MM.1S (cell line): ENCODE measurements at regions not wholly inside any gene's neighbourhood (a gene's known extent, or its start where the extent isn't known, plus 50 kb on each side); places are given as distances from the start of the nearest gene placed in this dataset.

ENCODE experiments used
- EZH2phosphoT487 ChIP-seq: fragments of 300-600 bp; sonication (generic); IDR thresholded peaks from 2 replicates; pipeline ENCODE4 v1.6.1; 2018; ENCODE audit warnings: antibody characterized with exemption, low read length
- TF ChIP-seq, protein P1 (sequence below): fragments of 300-600 bp; sonication (generic); IDR thresholded peaks from 2 replicates; pipeline ENCODE4 v1.5.1; 2016; ENCODE audit warnings: antibody characterized with exemption, low read length, mixed read lengths

DNA sequence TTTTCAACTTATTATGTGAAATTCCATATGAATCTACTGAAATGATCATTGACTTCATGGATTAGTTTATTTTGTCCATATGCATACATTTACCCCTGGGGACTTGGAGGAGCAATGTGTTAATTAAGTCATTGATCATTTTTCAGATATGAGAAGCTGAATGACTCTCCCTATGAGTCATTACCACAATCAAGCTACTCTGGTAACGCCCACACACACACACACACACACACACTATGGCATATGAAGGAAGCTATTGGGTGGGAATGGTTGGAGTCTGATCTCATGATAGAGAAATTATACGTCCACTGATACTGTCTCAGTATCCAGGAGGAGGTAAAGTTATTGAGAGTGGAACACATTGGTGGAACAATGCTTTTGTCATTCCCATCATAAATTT, 528.9 kb downstream of the AGTPBP1 start:
- TF ChIP-seq, protein P1, sequence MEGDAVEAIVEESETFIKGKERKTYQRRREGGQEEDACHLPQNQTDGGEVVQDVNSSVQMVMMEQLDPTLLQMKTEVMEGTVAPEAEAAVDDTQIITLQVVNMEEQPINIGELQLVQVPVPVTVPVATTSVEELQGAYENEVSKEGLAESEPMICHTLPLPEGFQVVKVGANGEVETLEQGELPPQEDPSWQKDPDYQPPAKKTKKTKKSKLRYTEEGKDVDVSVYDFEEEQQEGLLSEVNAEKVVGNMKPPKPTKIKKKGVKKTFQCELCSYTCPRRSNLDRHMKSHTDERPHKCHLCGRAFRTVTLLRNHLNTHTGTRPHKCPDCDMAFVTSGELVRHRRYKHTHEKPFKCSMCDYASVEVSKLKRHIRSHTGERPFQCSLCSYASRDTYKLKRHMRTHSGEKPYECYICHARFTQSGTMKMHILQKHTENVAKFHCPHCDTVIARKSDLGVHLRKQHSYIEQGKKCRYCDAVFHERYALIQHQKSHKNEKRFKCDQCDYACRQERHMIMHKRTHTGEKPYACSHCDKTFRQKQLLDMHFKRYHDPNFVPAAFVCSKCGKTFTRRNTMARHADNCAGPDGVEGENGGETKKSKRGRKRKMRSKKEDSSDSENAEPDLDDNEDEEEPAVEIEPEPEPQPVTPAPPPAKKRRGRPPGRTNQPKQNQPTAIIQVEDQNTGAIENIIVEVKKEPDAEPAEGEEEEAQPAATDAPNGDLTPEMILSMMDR, result no peak
- no peak for TF ChIP-seq EZH2phosphoT487
